ENCODE measurements at regions not wholly inside any gene's neighbourhood (a gene's known extent, or its start where the extent isn't known, plus 50 kb on each side); places are given as distances from the start of the nearest gene placed in this dataset.

DNA sequence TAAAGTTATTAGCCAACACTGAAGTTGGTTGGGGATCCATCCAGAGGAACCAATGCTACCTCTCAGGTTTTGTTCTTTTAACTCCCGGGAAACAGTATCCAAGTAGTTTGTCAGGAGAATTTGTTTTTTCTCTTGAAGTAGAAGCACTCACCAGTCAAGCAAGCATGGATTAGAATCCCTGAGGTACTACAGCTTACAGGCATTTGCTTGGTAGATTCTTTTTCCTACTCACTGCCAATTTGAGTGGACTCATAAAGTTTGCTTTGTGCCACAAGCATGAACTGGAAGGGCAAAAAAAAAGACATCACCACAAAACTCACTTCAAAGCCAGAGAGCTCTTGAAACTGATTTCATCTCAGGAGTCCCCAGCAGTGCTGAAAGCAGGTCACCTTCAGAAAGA, 167.4 kb downstream of the MBOAT1 start:
- TF ChIP-seq, protein P1, sequence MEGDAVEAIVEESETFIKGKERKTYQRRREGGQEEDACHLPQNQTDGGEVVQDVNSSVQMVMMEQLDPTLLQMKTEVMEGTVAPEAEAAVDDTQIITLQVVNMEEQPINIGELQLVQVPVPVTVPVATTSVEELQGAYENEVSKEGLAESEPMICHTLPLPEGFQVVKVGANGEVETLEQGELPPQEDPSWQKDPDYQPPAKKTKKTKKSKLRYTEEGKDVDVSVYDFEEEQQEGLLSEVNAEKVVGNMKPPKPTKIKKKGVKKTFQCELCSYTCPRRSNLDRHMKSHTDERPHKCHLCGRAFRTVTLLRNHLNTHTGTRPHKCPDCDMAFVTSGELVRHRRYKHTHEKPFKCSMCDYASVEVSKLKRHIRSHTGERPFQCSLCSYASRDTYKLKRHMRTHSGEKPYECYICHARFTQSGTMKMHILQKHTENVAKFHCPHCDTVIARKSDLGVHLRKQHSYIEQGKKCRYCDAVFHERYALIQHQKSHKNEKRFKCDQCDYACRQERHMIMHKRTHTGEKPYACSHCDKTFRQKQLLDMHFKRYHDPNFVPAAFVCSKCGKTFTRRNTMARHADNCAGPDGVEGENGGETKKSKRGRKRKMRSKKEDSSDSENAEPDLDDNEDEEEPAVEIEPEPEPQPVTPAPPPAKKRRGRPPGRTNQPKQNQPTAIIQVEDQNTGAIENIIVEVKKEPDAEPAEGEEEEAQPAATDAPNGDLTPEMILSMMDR (IDR thresholded peaks at IDR 0.05) = no peak
- no peak for TF ChIP-seq POLR2A (IDR thresholded peaks at IDR 0.05)
